ENCODE measurements at regions not wholly inside any gene's neighbourhood (a gene's known extent, or its start where the extent isn't known, plus 50 kb on each side); places are given as distances from the start of the nearest gene placed in this dataset.

DNA sequence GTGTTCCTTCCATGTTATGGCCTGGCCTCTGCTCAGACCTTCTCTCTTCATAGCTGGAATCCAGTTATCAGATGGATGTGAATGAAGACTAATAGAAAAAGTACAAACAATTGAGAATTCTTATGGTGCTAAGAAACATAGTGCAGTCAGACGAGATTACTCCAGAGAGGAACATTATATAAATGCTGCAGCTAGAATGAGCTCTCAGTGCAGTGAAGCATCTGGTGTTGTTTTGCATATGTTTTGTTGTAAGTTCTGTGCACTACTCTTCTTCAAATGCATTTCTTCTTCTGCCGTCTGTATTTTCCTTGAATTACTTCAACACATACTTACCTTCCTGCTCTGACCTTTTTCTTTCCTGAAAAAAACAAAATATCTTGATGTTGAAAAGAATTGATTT is 602.4 kb upstream of the CDH18 start:
- no peak for TF ChIP-seq POLR2A (IDR thresholded peaks at IDR 0.05; ENCODE audit: low read length)
- no peak for TF ChIP-seq GATA1 (IDR thresholded peaks at IDR 0.05; ENCODE audit: low read depth, low read length)
